CD14-positive monocyte (primary cell): ENCODE measurements at regions not wholly inside any gene's neighbourhood (a gene's known extent, or its start where the extent isn't known, plus 50 kb on each side); places are given as distances from the start of the nearest gene placed in this dataset.

Experiments used
- DNase-seq, 3 donors: peaks; one replicate each; pipeline ENCODE4 v3.0.0-alpha.2; 2011 to 2022
- H2AFZ ChIP-seq: 2 replicates; pipeline ENCODE4 v1.6.0; 2012; ENCODE audit warnings: mild to moderate bottlenecking, low read depth, low read length, inconsistent platforms; ENCODE audit not compliant: insufficient read depth, poor library complexity, severe bottlenecking
- H3K27ac ChIP-seq, 2 donors: 1 replicate in 1 of 2; 2 replicates in 1 of 2; pipeline ENCODE4 v1.5.1; 2012 to 2013; ENCODE audit warnings: low read length in 2 of 2, control low read depth in 1 of 2, inconsistent platforms in 1 of 2, low read depth in 1 of 2, mild to moderate bottlenecking in 1 of 2
- H3K27me3 ChIP-seq, 2 donors: one replicate each; pipeline versions ENCODE4 v1.6.0 to v1.6.1; 2011 to 2013; ENCODE audit warnings: low read length in 2 of 2; ENCODE audit not compliant: control insufficient read depth in 2 of 2, insufficient read depth in 2 of 2
- H3K36me3 ChIP-seq, 2 donors: replicated peaks in 1 of 2; 1 replicate in 1 of 2; 2 replicates in 1 of 2; pipeline versions ENCODE4 v1.5.1 to v1.6.1; 2012 to 2013; ENCODE audit warnings: low read length in 2 of 2, control low read depth in 1 of 2, inconsistent platforms in 1 of 2, mild to moderate bottlenecking in 1 of 2; ENCODE audit not compliant: insufficient read depth in 2 of 2, control insufficient read depth in 1 of 2
- H3K4me1 ChIP-seq, 2 donors: 1 replicate in 1 of 2; 2 replicates in 1 of 2; pipeline versions ENCODE4 v1.5.1 to v1.6.1; 2012 to 2013; ENCODE audit warnings: low read length in 2 of 2, control low read depth in 1 of 2, inconsistent platforms in 1 of 2, mild to moderate bottlenecking in 1 of 2, moderate library complexity in 1 of 2; ENCODE audit not compliant: insufficient read depth in 2 of 2, control insufficient read depth in 1 of 2
- H3K4me2 ChIP-seq: replicated peaks from 2 replicates; pipeline ENCODE3; 2012; ENCODE audit warnings: low read length, moderate library complexity, mild to moderate bottlenecking; ENCODE audit not compliant: poor library complexity, severe bottlenecking; ENCODE audit errors: extremely low read depth
- H3K4me3 ChIP-seq, 3 experiments: fragments of 200-600 bp in 1 of 3; sonication (generic) in 1 of 3; replicated peaks in 1 of 3; 1 replicate in 2 of 3; 2 replicates in 1 of 3; pipeline ENCODE4 v1.5.1; 2011 to 2013; ENCODE audit warnings: low read length in 3 of 3, mild to moderate bottlenecking in 3 of 3, control low read depth in 2 of 3, low read depth in 2 of 3, inconsistent platforms in 1 of 3, moderate library complexity in 1 of 3
- H3K79me2 ChIP-seq: 2 replicates; pipeline ENCODE4 v1.6.0; 2012; ENCODE audit warnings: mild to moderate bottlenecking, control low read depth, inconsistent platforms, low read length, moderate library complexity; ENCODE audit not compliant: insufficient read depth
- H3K9ac ChIP-seq: 2 replicates; pipeline ENCODE4 v1.6.0; 2017; ENCODE audit warnings: low read length, mild to moderate bottlenecking; ENCODE audit not compliant: insufficient read depth, poor library complexity, severe bottlenecking
- H3K9me3 ChIP-seq, 2 donors: replicated peaks in 1 of 2; 1 replicate in 1 of 2; 2 replicates in 1 of 2; pipeline versions ENCODE4 v1.5.1 to v1.6.1; 2012 to 2013; ENCODE audit warnings: low read length in 2 of 2, control low read depth in 1 of 2; ENCODE audit not compliant: control insufficient read depth in 1 of 2, insufficient read depth in 1 of 2
- H4K20me1 ChIP-seq: 2 replicates; pipeline ENCODE4 v1.6.0; 2012; ENCODE audit warnings: mild to moderate bottlenecking, low read length, control low read depth, moderate library complexity; ENCODE audit not compliant: insufficient read depth
- H3K27ac Mint-ChIP-seq, 7 donors: one replicate each; pipeline ENCODE4 v1.8.0; 2020; ENCODE audit warnings: mild to moderate bottlenecking in 7 of 7, mixed read lengths in 7 of 7, moderate library complexity in 6 of 7, inconsistent platforms in 2 of 7
- H3K27me3 Mint-ChIP-seq, 3 donors: one replicate each; pipeline ENCODE4 v1.8.0; 2021 to 2022; ENCODE audit warnings: low read depth in 3 of 3, mild to moderate bottlenecking in 3 of 3, mixed read lengths in 3 of 3, moderate library complexity in 3 of 3, inconsistent platforms in 1 of 3
- H3K36me3 Mint-ChIP-seq, 2 donors: one replicate each; pipeline ENCODE4 v1.8.0; 2020; ENCODE audit warnings: mixed read lengths in 2 of 2, inconsistent platforms in 1 of 2, mild to moderate bottlenecking in 1 of 2
- H3K4me1 Mint-ChIP-seq: one replicate; pipeline ENCODE4 v1.8.0; 2020; ENCODE audit warnings: mild to moderate bottlenecking, mixed read lengths
- H3K4me3 Mint-ChIP-seq, 2 donors: one replicate each; pipeline ENCODE4 v1.8.0; 2020; ENCODE audit warnings: mild to moderate bottlenecking in 2 of 2, mixed read lengths in 2 of 2, moderate library complexity in 1 of 2
- H3K9me3 Mint-ChIP-seq, 7 donors: one replicate each; pipeline ENCODE4 v1.8.0; 2020 to 2022; ENCODE audit warnings: mixed read lengths in 7 of 7, mild to moderate bottlenecking in 6 of 7, moderate library complexity in 6 of 7, inconsistent platforms in 2 of 7
- CTCF ChIP-seq: fragments of 200-600 bp; IDR thresholded peaks from one replicate; pipeline ENCODE4 v1.8.0; 2022; ENCODE audit warnings: antibody characterized with exemption, mild to moderate bottlenecking
- WGBS: methylation state at CpG from one replicate; pipeline ENCODE4 v1.1.5; 2013; ENCODE audit warnings: missing lambda C conversion rate; ENCODE audit not compliant: insufficient coverage; 5-methylcytosine and 5-hydroxymethylcytosine counted together
- intact Hi-C, 2 donors: fragments of 100-400 bp; cut with micrococcal nuclease; formaldehyde crosslinking; loops; one replicate each; pipeline versions ENCODE4 v1.15.0 to v1.15.1; 2023

GRCh38 chr15:91465696-91466095 lies 365.6 kb downstream of the SV2B start:
- Histone ChIP-seq H3K9ac (no peak overlapping the region), H3K4me1 (no peaks in the 10 kb centered on the region), H3K27me3 (no peaks in the 10 kb centered on the region), H3K36me3 (no peaks in the 10 kb centered on the region), H3K9me3 (no peaks in the 10 kb centered on the region), H2AFZ (no peak overlapping the region), H3K27ac (no peak overlapping the region), H4K20me1 (no peaks in the 10 kb centered on the region), H3K4me3 (no peak overlapping the region), H3K79me2 (no peaks in the 10 kb centered on the region), H3K4me2 (no peak overlapping the region)
- H3K36me3 Mint-ChIP-seq = no peaks in the 10 kb centered on the region
- H3K4me1 Mint-ChIP-seq = peaks cover 7% of the 10 kb centered on the region
- no peak overlapping the region for H3K27ac Mint-ChIP-seq
- no peaks in the 10 kb centered on the region for H3K9me3 Mint-ChIP-seq
- H3K27me3 Mint-ChIP-seq = peaks cover 1 to 5% (median 2%) of the 10 kb centered on the region in 3 donors
- DNase-seq = no peak
- intact Hi-C loops = no loop called here
- 97% methylated on average over 5 of the region's 7 CpGs for WGBS
- TF ChIP-seq CTCF = no peak
- H3K4me3 Mint-ChIP-seq = no peak overlapping the region

GRCh38 chr15:91468871-91469580 lies 369.0 kb downstream of the SV2B start:
- Histone ChIP-seq H3K4me3 (no peak overlapping the region), H3K9me3 (no peaks in the 10 kb centered on the region), H3K4me2 (no peak overlapping the region), H4K20me1 (no peaks in the 10 kb centered on the region), H3K27ac (no peak overlapping the region), H3K36me3 (no peaks in the 10 kb centered on the region), H3K27me3 (no peaks in the 10 kb centered on the region), H2AFZ (no peak overlapping the region), H3K79me2 (no peaks in the 10 kb centered on the region), H3K9ac (no peak overlapping the region), H3K4me1 (no peaks in the 10 kb centered on the region)
- Mint-ChIP-seq H3K4me3 (no peak overlapping the region), H3K4me1 (peaks cover 19% of the 10 kb centered on the region), H3K9me3 (peaks cover 0 to 3% (median 0%) of the 10 kb centered on the region in 7 donors), H3K27ac (no peak overlapping the region), H3K27me3 (peaks cover 1 to 2% (median 2%) of the 10 kb centered on the region in 3 donors), H3K36me3 (no peaks in the 10 kb centered on the region)
- 100% methylated on average over 1 of the region's 5 CpGs for WGBS
- TF ChIP-seq CTCF = no peak
- intact Hi-C loops = no loop called here
- DNase-seq = no peak
